Occipital lobe (tissue), 1 donor: ENCODE measurements at regions not wholly inside any gene's neighbourhood (a gene's known extent, or its start where the extent isn't known, plus 50 kb on each side); places are given as distances from the start of the nearest gene placed in this dataset.

ENCODE experiments used
- DNase-seq: peaks from one replicate; lab custom pipeline; 2025; lab: John Stamatoyannopoulos, UW

DNA sequence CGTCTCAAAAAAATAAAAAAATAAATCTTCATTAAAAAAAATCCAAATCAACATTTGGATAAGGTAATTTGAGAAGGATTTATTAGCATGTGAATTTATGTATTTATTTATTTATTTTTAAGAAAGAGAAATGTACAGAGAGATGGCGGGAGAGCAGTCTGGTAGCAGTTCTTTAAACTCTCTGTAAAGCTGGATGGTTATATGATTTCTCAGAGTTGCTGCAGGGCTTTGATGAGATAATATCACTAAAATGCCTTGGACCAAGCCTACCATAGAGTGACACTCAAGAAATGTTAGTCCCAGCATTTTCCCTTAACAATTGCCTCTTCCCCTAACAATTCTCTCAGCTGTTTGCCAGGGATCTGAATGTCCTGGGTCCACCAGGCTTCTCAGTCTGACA is 103.4 kb upstream of the LNX1 start:
- no peak for DNase-seq

DNA sequence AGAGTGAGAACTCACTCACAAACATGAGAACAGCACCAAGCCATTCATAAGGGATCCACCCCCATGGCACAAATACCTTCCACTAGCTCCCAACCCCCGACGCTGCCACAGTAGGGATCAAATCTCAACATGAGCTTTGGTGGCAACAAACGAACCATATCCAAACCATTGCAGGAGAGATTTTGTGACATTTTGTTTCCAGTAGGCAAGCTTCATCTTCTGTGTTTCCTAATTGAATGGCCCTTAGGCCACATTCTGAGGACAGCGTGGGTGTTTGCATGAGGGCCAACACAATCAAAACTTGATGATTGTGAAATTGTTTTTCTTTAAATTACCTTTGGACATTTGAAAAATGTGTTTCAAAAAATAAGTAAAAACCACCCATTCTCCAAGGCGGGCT is 102.6 kb upstream of the LNX1 start:
- DNase-seq, result no peak

- DNase-seq, result no peak
Measured at GRCh38 chr4:53693408-53693807, 102.1 kb upstream of the LNX1 start.

GRCh38 chr4:53688186-53688790 is 97.0 kb upstream of the LNX1 start:
- peak; percentile 72 for DNase-seq

GRCh38 chr4:53686521-53686920 is 95.2 kb upstream of the LNX1 start:
- DNase-seq, result no peak

DNA sequence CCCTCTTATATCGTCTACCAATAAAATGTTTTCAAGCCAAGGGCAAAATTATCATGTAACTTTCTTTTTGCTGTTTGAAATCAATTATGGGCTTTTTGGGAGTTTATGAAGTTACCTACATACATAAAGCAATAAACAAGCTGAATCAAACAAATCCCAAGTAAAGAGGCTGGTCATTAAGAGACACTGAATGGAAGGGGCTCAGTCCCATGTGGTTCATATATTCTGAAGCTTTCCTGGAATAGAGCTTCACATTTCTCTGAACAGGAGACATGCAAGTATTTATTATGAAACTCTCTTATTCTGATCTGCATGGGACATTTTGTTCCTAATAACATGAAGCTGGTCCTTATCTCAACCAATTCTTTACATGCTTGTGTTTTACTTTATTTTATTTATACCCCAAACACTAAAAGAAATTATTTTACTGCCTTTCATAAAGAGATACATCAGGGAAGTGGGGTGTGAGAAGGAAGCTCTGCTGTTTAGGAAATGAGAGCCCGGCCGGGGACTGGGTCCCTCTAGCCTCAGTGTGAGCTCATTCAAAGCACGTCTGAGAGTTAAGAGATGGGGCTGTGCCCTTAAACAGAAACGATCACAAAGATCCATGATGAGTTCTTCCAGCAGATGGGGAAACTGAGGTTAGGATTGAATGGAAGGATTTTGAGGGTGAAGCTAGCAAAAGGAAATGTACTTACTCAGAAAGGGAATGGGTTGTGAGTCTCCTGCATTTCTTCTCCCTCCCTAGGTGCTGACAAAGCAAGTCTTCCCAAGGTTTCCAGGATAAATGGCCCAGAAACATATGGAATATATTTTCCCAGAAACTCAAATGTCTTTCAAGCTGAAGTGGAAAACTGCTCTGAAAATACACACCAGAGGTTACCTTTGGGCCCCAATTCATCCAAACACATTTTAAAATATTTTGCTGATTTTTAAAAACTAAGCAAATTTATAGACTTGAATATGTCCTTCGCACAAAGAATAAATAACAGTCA is 93.1 kb upstream of the LNX1 start:
- DNase-seq, result no peak

DNA sequence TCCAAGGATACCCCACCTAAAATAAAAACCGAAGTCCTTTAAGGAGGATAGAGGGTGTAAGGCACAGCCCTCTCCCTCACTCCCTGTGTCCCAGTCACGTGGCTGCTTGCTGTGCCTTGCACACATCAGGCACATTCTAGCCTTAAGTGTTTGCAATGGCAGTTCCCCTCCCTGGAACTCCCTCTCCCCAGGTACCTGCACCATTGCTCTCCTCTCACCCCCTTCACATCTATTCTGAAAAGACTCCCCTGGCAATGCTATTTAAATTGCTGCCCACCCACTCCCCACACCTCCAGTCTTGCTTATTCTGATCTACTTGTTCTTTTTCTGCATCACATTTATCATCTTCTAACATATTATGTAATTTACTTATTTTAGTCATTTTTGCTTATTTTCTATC is 91.6 kb upstream of the LNX1 start:
- DNase-seq, result peak; percentile 9

GRCh38 chr4:53682196-53682595 is 90.9 kb upstream of the LNX1 start:
- DNase-seq, result no peak

DNA sequence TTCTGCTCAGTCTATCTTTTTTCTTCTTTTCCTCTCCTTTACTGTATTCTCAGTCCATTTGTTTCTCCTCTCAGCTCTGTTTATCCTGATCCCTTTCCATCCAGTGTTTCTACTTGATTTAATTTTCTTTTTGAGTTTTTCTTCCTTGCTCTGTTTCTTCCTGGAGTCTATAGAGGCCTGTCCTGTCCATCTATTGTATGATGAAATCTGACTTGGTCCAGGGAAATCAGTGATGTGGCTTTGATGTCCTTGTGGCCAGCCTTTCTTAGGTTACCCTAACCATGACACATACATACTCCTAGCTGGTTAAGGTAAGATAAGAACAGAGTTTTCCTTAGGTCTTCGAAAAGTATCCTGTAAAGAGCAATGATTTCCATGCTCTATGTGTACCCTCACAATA is 89.3 kb upstream of the LNX1 start:
- DNase-seq, result no peak

DNA sequence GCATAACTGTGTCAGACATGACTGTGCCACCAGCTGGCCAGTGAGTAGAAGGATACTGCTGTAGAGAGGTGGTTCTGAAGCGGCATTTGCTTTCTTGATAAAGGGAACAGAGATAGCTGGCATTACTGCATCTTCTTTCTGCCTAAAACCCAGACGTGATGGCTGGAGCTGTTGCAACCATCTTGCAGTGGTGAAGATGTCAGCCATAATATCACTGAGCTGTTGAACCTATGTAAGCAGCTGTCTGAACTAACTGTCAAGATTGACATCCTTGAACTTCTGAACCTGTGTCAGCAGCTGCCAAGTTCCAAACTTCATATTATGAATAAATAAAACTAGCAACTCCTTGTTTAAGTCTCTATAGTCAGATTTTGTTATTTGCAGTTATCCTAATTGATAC is 88.9 kb upstream of the LNX1 start:
- no peak for DNase-seq

- DNase-seq, result no peak
Measured at GRCh38 chr4:53676402-53676871, 85.2 kb upstream of the LNX1 start.

DNA sequence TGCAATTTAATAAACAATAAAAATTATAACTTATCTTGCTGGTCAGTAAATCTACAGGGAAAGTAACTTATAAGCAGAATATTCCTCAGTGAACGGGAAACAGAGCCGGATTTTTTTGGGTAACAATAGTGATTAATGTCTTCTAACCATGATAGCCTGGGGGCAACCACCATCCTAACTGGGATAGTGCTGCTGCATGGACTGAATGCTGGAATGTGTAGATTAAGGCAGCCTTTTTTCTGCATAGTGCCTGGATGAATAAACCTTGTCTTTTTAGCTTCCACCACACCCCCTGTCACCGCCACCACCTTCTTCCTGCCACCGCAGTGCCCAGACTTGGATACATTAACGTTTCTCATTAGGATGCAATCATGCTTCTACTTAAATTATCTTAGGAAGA is 83.6 kb upstream of the LNX1 start:
- DNase-seq, result no peak

DNA sequence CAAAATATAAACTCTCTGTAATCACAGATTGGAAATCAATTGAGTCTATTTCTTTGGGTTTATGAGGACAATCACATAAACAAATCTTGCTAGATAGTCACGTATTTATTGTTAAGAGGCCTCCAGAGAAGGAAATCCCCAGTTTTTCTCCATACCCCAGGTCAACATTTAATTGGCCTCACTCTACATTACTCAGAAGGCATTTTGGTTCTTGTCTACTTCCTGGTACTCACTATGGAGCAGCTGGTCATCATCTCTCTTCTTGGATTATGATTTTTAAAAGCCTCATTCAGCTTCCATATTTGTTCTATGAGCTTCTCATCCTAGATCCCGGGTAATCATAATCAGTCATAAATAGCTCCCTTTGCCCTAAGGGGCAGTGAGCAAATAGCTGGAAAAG is 81.6 kb upstream of the LNX1 start:
- no peak for DNase-seq

DNA sequence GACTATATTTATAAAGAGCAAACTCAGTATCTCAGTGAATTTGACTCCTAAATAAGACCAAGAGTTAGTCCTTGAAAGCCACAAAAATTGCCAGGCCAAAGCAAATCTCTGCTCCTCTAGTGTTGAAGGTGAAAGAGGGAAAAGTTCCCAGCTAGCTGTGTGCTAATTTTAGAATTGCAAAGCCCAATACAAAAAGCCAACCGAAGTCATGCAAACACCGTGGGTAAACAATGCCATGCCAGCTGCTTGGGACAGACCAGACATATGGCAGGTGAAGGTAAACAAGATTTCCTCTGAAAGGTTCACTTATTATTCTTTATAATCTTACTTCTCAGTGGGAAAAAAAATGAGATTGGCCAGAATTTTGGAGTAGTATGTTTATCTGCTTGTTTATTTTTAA is 80.5 kb upstream of the LNX1 start:
- no peak for DNase-seq

GRCh38 chr4:53659737-53660136 is 68.5 kb upstream of the LNX1 start:
- DNase-seq, result no peak

DNA sequence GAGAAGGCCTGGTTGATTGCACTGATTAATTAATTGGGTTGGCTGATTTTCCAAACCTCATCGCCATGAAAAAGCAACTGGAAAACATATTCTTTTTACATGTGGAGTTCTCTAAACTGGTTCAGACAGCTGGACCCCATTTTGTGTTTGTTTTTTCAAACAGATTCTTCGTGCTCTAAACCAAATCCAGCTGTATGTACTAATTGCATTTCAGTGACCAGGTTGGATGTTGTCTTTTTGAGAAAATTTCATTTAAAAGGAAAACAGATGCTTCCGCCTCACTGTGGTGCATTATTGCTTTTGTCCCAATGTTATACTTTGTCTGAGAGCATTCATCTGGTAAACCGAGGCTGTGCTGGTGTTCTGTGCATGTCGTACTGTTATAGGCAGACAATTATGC is 67.8 kb upstream of the LNX1 start:
- no peak for DNase-seq

DNA sequence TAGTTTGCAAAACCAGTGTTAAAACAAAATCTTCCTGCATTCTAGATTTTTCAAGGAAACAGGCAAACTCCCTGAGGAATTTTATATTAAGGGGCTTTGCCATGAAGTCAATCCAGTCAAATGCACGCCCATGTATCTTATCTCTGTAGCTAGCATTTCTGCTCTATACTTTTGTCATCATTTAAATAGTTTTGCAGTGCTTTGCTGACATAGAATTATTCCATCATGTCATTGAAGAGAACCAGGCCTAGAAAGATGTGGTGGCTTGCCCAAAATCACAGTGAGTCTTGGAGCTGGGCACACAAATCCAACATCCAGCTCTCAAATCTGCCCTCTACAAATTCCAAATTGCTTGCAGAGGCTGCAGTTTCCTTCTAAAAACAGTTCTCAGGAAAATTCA is 66.7 kb upstream of the LNX1 start:
- DNase-seq, result no peak

- no peak for DNase-seq
Measured at GRCh38 chr4:53656421-53656981, 65.2 kb upstream of the LNX1 start.

DNA sequence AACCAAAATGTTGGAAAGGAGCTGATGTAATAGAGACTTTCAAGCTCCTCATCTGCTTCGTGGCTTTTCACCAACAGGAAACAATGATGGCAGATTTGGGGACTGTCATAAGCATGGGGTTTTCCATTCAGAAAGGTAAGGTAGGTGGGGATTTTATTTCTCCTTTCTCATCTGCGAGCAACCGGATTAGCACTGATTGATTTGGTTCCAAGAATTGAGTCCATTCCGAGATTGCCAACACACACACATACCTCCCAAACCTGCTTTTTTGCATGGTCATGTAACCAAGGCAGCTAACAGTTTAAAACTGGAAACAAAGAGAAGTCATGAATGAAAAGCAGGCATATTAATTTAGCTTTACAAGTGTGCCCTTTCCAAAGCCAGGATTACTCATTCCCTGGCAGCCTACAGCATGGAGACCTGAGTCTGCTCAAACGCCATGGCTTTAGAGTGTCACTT is 63.0 kb upstream of the LNX1 start:
- no peak for DNase-seq

DNA sequence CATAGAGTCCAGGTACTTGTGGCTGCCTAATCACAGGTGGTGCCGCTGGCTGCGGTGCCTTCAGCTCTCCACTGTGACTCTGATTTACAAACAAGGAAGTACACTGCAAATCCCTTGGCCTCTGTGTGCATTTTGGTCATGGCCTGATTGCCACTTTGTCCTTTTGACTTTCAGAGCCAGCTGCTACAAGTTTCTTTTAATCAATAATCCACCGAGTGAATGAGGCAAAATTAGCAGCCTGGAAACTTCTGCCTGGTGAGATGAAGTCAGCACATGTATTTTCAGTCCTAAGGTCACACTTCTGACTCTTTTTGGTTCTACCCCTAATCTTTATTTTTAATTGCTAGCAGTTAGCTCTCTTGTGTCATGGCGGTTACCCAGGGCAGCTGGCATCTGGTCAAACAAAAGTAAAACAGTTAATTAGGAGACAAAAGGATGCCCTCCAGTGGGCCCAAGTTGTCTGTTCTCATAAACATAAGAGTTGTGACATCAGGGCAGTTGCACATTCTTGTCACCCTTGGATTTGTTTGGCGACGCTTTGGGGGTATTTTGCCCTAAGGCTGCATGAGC is 62.3 kb upstream of the LNX1 start:
- DNase-seq, result no peak

- DNase-seq, result no peak
Measured at GRCh38 chr4:53651156-53651735, 60.0 kb upstream of the LNX1 start.

GRCh38 chr4:53649357-53649756 is 58.1 kb upstream of the LNX1 start:
- no peak for DNase-seq
